ENCODE measurements at regions not wholly inside any gene's neighbourhood (a gene's known extent, or its start where the extent isn't known, plus 50 kb on each side); places are given as distances from the start of the nearest gene placed in this dataset.

GRCh38 chr6:163960128-163960527 lies 545.6 kb downstream of the QKI start:
- Histone ChIP-seq H4K20me1 (ENCODE audit: low read depth, low read length) (no peaks in the 10 kb centered on the region), H2AFZ (ENCODE audit: low read depth, low read length, severe bottlenecking) (no peak overlapping the region)

GRCh38 chr6:163958646-163959045 lies 544.1 kb downstream of the QKI start:
- Histone ChIP-seq H3F3A (ENCODE audit: insufficient read depth) (no peaks in the 10 kb centered on the region), H3K9me3 (ENCODE audit: insufficient read depth, low read length) (no peaks in the 10 kb centered on the region), H3K9me2 (replicated peaks; ENCODE audit: insufficient read depth, low read length) (no peaks in the 10 kb centered on the region), H3K79me2 (ENCODE audit: insufficient read depth, low read length) (no peaks in the 10 kb centered on the region), H3K27ac (ENCODE audit: low read depth, low read length) (no peak overlapping the region), H3K36me3 (ENCODE audit: low read length) (no peaks in the 10 kb centered on the region), H3K27me3 (ENCODE audit: low read length) (no peaks in the 10 kb centered on the region), H3K9ac (ENCODE audit: low read length) (no peak overlapping the region), H3K4me3 (ENCODE audit: insufficient read depth, low read length, poor library complexity, severe bottlenecking) (no peak overlapping the region), H4K20me1 (ENCODE audit: low read depth, low read length) (no peaks in the 10 kb centered on the region), H2AFZ (ENCODE audit: low read depth, low read length, severe bottlenecking) (no peak overlapping the region), H3K4me2 (ENCODE audit: low read depth, low read length, poor library complexity, severe bottlenecking) (no peak overlapping the region)
- TF ChIP-seq, protein P1, sequence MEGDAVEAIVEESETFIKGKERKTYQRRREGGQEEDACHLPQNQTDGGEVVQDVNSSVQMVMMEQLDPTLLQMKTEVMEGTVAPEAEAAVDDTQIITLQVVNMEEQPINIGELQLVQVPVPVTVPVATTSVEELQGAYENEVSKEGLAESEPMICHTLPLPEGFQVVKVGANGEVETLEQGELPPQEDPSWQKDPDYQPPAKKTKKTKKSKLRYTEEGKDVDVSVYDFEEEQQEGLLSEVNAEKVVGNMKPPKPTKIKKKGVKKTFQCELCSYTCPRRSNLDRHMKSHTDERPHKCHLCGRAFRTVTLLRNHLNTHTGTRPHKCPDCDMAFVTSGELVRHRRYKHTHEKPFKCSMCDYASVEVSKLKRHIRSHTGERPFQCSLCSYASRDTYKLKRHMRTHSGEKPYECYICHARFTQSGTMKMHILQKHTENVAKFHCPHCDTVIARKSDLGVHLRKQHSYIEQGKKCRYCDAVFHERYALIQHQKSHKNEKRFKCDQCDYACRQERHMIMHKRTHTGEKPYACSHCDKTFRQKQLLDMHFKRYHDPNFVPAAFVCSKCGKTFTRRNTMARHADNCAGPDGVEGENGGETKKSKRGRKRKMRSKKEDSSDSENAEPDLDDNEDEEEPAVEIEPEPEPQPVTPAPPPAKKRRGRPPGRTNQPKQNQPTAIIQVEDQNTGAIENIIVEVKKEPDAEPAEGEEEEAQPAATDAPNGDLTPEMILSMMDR (IDR thresholded peaks at IDR 0.05; ENCODE audit: insufficient read depth, low read length, poor library complexity, severe bottlenecking) = no peak
- TF ChIP-seq EZH2phosphoT487 (conservative IDR thresholded peaks at IDR 0.05; ENCODE audit: low read length) = no peak

More at GRCh38 chr6:163960128-163960527, 545.6 kb downstream of the QKI start:
- no peaks in the 10 kb centered on the region for H3K9me2 ChIP-seq (replicated peaks; ENCODE audit: insufficient read depth, low read length)
- H3K4me3 ChIP-seq (ENCODE audit: insufficient read depth, low read length, poor library complexity, severe bottlenecking) = no peak overlapping the region
- H3K4me2 ChIP-seq (ENCODE audit: low read depth, low read length, poor library complexity, severe bottlenecking) = no peak overlapping the region
- no peaks in the 10 kb centered on the region for H3K79me2 ChIP-seq (ENCODE audit: insufficient read depth, low read length)
- H3K9ac ChIP-seq (ENCODE audit: low read length) = no peak overlapping the region
- H3K36me3 ChIP-seq (ENCODE audit: low read length) = no peaks in the 10 kb centered on the region
- TF ChIP-seq, protein P1 (IDR thresholded peaks at IDR 0.05; ENCODE audit: insufficient read depth, low read length, poor library complexity, severe bottlenecking) = no peak
- TF ChIP-seq EZH2phosphoT487 (conservative IDR thresholded peaks at IDR 0.05; ENCODE audit: low read length) = no peak
- no peaks in the 10 kb centered on the region for H3F3A ChIP-seq (ENCODE audit: insufficient read depth)
- H3K27ac ChIP-seq (ENCODE audit: low read depth, low read length) = no peak overlapping the region
- no peaks in the 10 kb centered on the region for H3K27me3 ChIP-seq (ENCODE audit: low read length)
- H3K9me3 ChIP-seq (ENCODE audit: insufficient read depth, low read length) = no peaks in the 10 kb centered on the region

GRCh38 chr6:163956571-163957407 lies 542.3 kb downstream of the QKI start:
- Histone ChIP-seq H2AFZ (ENCODE audit: low read depth, low read length, severe bottlenecking) (no peak overlapping the region), H3K27ac (ENCODE audit: low read depth, low read length) (no peak overlapping the region), H4K20me1 (ENCODE audit: low read depth, low read length) (no peaks in the 10 kb centered on the region), H3F3A (ENCODE audit: insufficient read depth) (no peaks in the 10 kb centered on the region), H3K27me3 (ENCODE audit: low read length) (no peaks in the 10 kb centered on the region), H3K4me2 (ENCODE audit: low read depth, low read length, poor library complexity, severe bottlenecking) (peak overlapping the region; percentile 14), H3K9ac (ENCODE audit: low read length) (no peak overlapping the region), H3K36me3 (ENCODE audit: low read length) (no peaks in the 10 kb centered on the region), H3K79me2 (ENCODE audit: insufficient read depth, low read length) (no peaks in the 10 kb centered on the region), H3K9me3 (ENCODE audit: insufficient read depth, low read length) (no peaks in the 10 kb centered on the region), H3K4me3 (ENCODE audit: insufficient read depth, low read length, poor library complexity, severe bottlenecking) (no peak overlapping the region), H3K9me2 (replicated peaks; ENCODE audit: insufficient read depth, low read length) (no peaks in the 10 kb centered on the region)
- TF ChIP-seq, protein P1 (IDR thresholded peaks at IDR 0.05; ENCODE audit: insufficient read depth, low read length, poor library complexity, severe bottlenecking) = peak; percentile 91
- no peak for TF ChIP-seq EZH2phosphoT487 (conservative IDR thresholded peaks at IDR 0.05; ENCODE audit: low read length)
